ENCODE measurements at regions not wholly inside any gene's neighbourhood (a gene's known extent, or its start where the extent isn't known, plus 50 kb on each side); places are given as distances from the start of the nearest gene placed in this dataset.

- TF ChIP-seq, protein P1, sequence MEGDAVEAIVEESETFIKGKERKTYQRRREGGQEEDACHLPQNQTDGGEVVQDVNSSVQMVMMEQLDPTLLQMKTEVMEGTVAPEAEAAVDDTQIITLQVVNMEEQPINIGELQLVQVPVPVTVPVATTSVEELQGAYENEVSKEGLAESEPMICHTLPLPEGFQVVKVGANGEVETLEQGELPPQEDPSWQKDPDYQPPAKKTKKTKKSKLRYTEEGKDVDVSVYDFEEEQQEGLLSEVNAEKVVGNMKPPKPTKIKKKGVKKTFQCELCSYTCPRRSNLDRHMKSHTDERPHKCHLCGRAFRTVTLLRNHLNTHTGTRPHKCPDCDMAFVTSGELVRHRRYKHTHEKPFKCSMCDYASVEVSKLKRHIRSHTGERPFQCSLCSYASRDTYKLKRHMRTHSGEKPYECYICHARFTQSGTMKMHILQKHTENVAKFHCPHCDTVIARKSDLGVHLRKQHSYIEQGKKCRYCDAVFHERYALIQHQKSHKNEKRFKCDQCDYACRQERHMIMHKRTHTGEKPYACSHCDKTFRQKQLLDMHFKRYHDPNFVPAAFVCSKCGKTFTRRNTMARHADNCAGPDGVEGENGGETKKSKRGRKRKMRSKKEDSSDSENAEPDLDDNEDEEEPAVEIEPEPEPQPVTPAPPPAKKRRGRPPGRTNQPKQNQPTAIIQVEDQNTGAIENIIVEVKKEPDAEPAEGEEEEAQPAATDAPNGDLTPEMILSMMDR (IDR thresholded peaks at IDR 0.05), result no peak
- TF ChIP-seq GATA2 (CRISPR knock-in tag; IDR thresholded peaks at IDR 0.05) (no peak), EP300 (IDR thresholded peaks at IDR 0.05; ENCODE audit: borderline replicate concordance in 1 of 2, low read depth in 1 of 2, low read length in 1 of 2) (no peak), YY1 (IDR thresholded peaks at IDR 0.05; ENCODE audit: low read depth) (no peak), FOXM1 (IDR thresholded peaks at IDR 0.05; ENCODE audit: low read depth) (no peak), TAF1 (IDR thresholded peaks at IDR 0.05; ENCODE audit: borderline replicate concordance, low read depth, low read length) (no peak), TEAD4 (IDR thresholded peaks at IDR 0.05; ENCODE audit: borderline replicate concordance, insufficient read depth) (no peak), RCOR1 (IDR thresholded peaks at IDR 0.05; ENCODE audit: low read length) (no peak)
Measured at GRCh38 chr10:117638664-117639200, 96.2 kb downstream of the EMX2 start.

Data from SK-N-SH (cell line).